ENCODE measurements at regions not wholly inside any gene's neighbourhood (a gene's known extent, or its start where the extent isn't known, plus 50 kb on each side); places are given as distances from the start of the nearest gene placed in this dataset.
"Not testable (repeated sequence)": the region's sequence is repeated elsewhere in the genome, so short reads cannot be mapped to it uniquely, and the experiment has no call there.

DNA sequence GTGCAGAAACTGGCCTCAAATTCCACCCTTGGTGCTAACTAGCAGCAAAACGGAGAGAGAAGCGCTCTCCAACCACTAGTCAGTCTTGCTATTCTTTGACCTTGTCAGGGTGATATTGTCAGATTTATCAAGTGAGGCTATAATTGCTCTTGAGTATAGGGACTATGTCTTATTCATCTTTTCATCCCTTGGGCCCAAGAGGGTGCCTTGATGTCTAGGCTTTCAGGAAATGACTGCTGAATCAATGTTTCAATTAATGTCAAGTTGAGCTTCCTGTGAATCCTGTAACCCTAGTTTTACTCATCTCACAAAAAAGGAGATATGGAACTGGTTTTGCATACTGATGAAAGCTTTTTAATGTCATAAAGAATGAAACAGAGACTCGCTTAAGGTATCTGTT lies 701.3 kb downstream of the EDEM1 start:
- H3K27me3 Mint-ChIP-seq = no peaks in the 10 kb centered on the region
- no peaks in the 10 kb centered on the region for H3K4me1 Mint-ChIP-seq (ENCODE audit: low read depth in 2 of 2)

DNA sequence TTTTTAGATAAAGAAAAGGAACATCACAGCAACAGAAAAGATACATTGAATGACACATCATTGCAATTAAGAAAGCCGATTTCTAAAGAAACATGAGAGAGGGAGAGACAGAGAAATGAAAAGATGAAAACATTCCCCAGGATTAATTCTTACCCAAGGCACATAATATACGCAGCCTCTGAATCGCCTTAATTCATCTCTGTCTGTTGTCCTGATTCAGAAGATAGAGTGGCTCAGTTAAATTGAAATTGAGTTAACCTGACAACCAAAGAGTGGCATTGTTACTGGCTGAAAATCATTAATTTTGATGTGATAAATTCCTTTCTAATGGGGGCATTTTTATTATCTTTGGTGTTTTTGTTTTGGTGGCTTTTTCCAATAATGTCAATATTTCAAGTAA lies 701.9 kb downstream of the EDEM1 start:
- no peak overlapping the region for H3K27ac Mint-ChIP-seq
- ATAC-seq (no peak), DNase-seq (ENCODE audit: low spot score) (no peak)
- no peaks in the 10 kb centered on the region for H3K4me1 Mint-ChIP-seq (ENCODE audit: low read depth in 2 of 2)
- H3K9me3 Mint-ChIP-seq = peaks cover 5% of the 10 kb centered on the region
- H3K36me3 Mint-ChIP-seq = no peaks in the 10 kb centered on the region
- H3K4me3 Mint-ChIP-seq = no peak overlapping the region
- no peaks in the 10 kb centered on the region for H3K27me3 Mint-ChIP-seq

More for the DNA sequence above, 701.3 kb downstream of the EDEM1 start:
- no peaks in the 10 kb centered on the region for H3K36me3 Mint-ChIP-seq
- DNase-seq (ENCODE audit: low spot score) (no peak), ATAC-seq (no peak)
- no peak overlapping the region for H3K27ac Mint-ChIP-seq
- no peak overlapping the region for H3K4me3 Mint-ChIP-seq
- peaks cover 5% of the 10 kb centered on the region for H3K9me3 Mint-ChIP-seq

DNA sequence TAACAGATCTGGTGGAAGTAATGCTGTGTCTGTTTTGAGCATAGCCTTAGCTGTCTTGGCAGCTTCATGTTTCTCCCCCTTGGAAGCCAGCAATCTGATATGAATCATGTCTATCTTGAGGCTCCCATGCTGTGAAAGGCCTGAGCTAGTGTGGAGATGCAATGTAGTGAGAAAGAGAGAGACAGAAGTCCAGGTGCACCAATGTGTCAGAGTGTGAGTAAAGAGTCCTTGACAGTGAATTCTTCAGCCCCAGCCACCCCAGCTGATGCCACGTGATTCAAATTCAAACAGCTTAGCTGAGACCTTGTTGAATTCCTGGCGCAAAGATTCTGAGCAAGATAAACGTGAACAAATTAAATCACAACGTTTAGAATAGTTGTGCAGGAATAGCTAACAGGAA lies 704.2 kb downstream of the EDEM1 start:
- H3K9me3 Mint-ChIP-seq = peaks cover 8% of the 10 kb centered on the region
- DNase-seq (ENCODE audit: low spot score) = no peak
- H3K27me3 Mint-ChIP-seq = no peaks in the 10 kb centered on the region
- no peak overlapping the region for H3K27ac Mint-ChIP-seq
- no peaks in the 10 kb centered on the region for H3K4me1 Mint-ChIP-seq (ENCODE audit: low read depth in 2 of 2)
- H3K36me3 Mint-ChIP-seq = no peaks in the 10 kb centered on the region
- ATAC-seq = no peak
- no peak overlapping the region for H3K4me3 Mint-ChIP-seq

DNA sequence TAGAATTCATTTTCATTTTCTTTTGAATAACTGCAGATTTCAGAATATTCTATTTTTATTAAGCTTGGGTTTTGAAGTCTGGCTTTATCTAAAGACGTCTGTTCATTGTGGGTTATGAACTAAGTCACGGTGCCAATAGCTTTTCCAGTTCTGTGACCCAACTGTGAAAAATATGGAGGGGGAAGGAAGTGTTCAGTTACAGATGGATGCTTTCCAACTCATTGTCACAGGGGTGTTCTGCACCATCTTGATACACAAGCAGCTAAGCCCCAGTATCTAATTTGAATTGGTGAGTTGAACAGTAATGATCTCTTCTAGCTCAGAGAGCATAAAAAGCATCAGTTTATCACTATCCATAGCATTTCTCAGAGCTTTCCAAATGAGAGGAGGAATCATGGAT lies 710.6 kb downstream of the EDEM1 start:
- no peaks in the 10 kb centered on the region for H3K4me1 Mint-ChIP-seq (ENCODE audit: low read depth in 2 of 2)

GRCh38 chr3:5899014-5899761 lies 711.7 kb downstream of the EDEM1 start:
- ATAC-seq (no peak), DNase-seq (ENCODE audit: low spot score) (no peak)
- Mint-ChIP-seq H3K4me3 (no peak overlapping the region), H3K36me3 (no peaks in the 10 kb centered on the region), H3K9me3 (peaks cover 18% of the 10 kb centered on the region), H3K4me1 (ENCODE audit: low read depth in 2 of 2) (no peaks in the 10 kb centered on the region), H3K27ac (no peak overlapping the region), H3K27me3 (no peaks in the 10 kb centered on the region)

More for the DNA sequence above, 710.6 kb downstream of the EDEM1 start:
- Mint-ChIP-seq H3K4me3 (no peak overlapping the region), H3K27me3 (no peaks in the 10 kb centered on the region), H3K27ac (no peak overlapping the region), H3K36me3 (no peaks in the 10 kb centered on the region), H3K9me3 (peaks cover 16% of the 10 kb centered on the region)
- no peak for ATAC-seq
- no peak for DNase-seq (ENCODE audit: low spot score)

DNA sequence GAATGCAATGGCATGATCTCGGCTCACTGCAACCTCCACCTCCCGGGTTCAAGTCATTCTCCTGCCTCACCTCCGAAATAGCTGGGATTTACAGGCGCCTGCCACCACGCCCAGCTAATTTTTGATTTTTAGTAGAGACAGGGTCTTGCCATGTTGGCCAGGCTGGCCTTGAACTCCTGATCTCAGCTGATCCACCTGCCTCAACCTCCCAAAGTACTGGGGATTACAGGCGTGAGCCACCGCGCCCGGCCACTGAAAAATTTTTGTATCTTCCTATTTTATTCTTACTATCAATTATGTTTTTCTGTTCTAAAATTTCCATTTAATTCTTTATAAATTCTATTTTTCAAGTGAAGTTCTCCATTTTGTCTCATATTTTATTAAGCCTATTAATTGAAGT lies 730.4 kb downstream of the EDEM1 start:
- H3K4me1 Mint-ChIP-seq (ENCODE audit: low read depth in 2 of 2) = no peaks in the 10 kb centered on the region
- H3K4me3 Mint-ChIP-seq = no peak overlapping the region
- ATAC-seq (no peak), DNase-seq (ENCODE audit: low spot score) (no peak)
- no peaks in the 10 kb centered on the region for H3K36me3 Mint-ChIP-seq
- H3K9me3 Mint-ChIP-seq = peaks cover 8% of the 10 kb centered on the region
- no peak overlapping the region for H3K27ac Mint-ChIP-seq
- H3K27me3 Mint-ChIP-seq = no peaks in the 10 kb centered on the region

DNA sequence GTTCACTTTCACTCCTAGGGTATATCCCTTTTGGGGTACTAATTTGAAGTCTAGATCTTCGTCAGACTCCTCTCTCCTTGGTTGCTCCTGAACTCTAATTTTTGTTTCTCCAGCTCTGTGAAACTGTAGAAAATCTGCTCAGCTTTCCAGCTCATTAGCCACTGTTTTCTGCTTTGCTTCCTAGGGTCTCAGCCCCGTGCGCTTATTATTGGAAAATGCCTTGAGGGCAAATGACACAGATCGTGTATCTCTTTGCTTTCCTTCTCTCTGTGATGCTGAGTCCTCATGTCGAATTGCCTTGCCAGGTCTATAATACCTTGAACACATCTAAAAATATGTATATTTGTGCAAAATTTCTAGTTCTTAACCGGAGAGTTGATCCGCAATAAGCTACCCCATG lies 731.1 kb downstream of the EDEM1 start:
- H3K4me1 Mint-ChIP-seq (ENCODE audit: low read depth in 2 of 2) = no peaks in the 10 kb centered on the region
- no peaks in the 10 kb centered on the region for H3K27me3 Mint-ChIP-seq
- DNase-seq (ENCODE audit: low spot score) (no peak), ATAC-seq (no peak)
- H3K4me3 Mint-ChIP-seq = no peak overlapping the region
- no peaks in the 10 kb centered on the region for H3K36me3 Mint-ChIP-seq
- H3K27ac Mint-ChIP-seq = no peak overlapping the region
- H3K9me3 Mint-ChIP-seq = peaks cover 15% of the 10 kb centered on the region

- no peaks in the 10 kb centered on the region for H3K4me1 Mint-ChIP-seq (ENCODE audit: low read depth in 2 of 2)
- H3K27me3 Mint-ChIP-seq = no peaks in the 10 kb centered on the region
- H3K4me3 Mint-ChIP-seq = no peak overlapping the region
- peaks cover 2% of the 10 kb centered on the region for H3K9me3 Mint-ChIP-seq
- DNase-seq (ENCODE audit: low spot score) = no peak
- no peak for ATAC-seq
- H3K27ac Mint-ChIP-seq = no peak overlapping the region
- no peaks in the 10 kb centered on the region for H3K36me3 Mint-ChIP-seq
These were observed 741.5 kb downstream of the EDEM1 start for GRCh38 chr3:5929027-5929426.

DNA sequence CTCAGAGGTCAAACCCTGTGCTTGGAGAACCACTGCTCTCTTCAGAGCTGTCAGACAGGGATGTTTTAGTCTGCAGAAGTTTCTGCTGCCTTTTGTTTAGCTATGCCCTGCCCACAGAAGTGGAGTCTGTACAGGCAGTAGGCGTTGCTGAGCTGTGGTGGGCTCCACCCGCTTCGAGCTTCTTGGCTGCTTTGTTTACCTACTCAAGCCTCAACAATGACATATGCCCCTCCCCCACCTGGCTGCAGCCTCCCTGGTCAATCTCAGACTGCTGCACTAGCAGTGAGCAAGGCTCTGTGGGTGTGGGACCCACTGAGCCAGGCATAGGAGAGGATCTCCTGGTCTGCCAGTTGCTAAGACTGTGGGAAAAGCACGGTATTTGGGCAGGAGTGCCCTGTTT lies 756.6 kb downstream of the EDEM1 start:
- H3K27ac Mint-ChIP-seq; H3K27me3 Mint-ChIP-seq; H3K36me3 Mint-ChIP-seq; H3K4me3 Mint-ChIP-seq; ATAC-seq; DNase-seq (ENCODE audit: low spot score); H3K4me1 Mint-ChIP-seq (ENCODE audit: low read depth in 2 of 2): not testable (repeated sequence)
- peaks cover 14% of the 10 kb centered on the region for H3K9me3 Mint-ChIP-seq

- DNase-seq (ENCODE audit: low spot score) (no peak), ATAC-seq (no peak)
- no peaks in the 10 kb centered on the region for H3K4me1 Mint-ChIP-seq (ENCODE audit: low read depth in 2 of 2)
- peaks cover 3% of the 10 kb centered on the region for H3K9me3 Mint-ChIP-seq
- no peak overlapping the region for H3K27ac Mint-ChIP-seq
- H3K27me3 Mint-ChIP-seq = no peaks in the 10 kb centered on the region
- H3K36me3 Mint-ChIP-seq = no peaks in the 10 kb centered on the region
- H3K4me3 Mint-ChIP-seq = no peak overlapping the region
These were observed 760.6 kb downstream of the EDEM1 start for GRCh38 chr3:5948084-5948483.

- H3K27me3 Mint-ChIP-seq = no peaks in the 10 kb centered on the region
- no peak for DNase-seq (ENCODE audit: low spot score)
- H3K4me1 Mint-ChIP-seq (ENCODE audit: low read depth in 2 of 2) = no peaks in the 10 kb centered on the region
- no peaks in the 10 kb centered on the region for H3K36me3 Mint-ChIP-seq
- ATAC-seq = no peak
- H3K27ac Mint-ChIP-seq = no peak overlapping the region
- H3K4me3 Mint-ChIP-seq = no peak overlapping the region
- peaks cover 11% of the 10 kb centered on the region for H3K9me3 Mint-ChIP-seq
These were observed 763.5 kb downstream of the EDEM1 start for GRCh38 chr3:5951026-5951425.

GRCh38 chr3:5972586-5972985 lies 785.1 kb downstream of the EDEM1 start:
- Mint-ChIP-seq H3K4me3 (no peak overlapping the region), H3K9me3 (peaks cover 16% of the 10 kb centered on the region)
- no peak for ATAC-seq

GRCh38 chr3:5974630-5975322 lies 787.3 kb downstream of the EDEM1 start:
- Mint-ChIP-seq H3K27me3 (no peaks in the 10 kb centered on the region), H3K27ac (no peak overlapping the region)
- DNase-seq (ENCODE audit: low spot score) = no peak

More at GRCh38 chr3:5972586-5972985, 785.1 kb downstream of the EDEM1 start:
- Mint-ChIP-seq H3K4me1 (ENCODE audit: low read depth in 2 of 2) (no peaks in the 10 kb centered on the region), H3K36me3 (no peaks in the 10 kb centered on the region), H3K27ac (no peak overlapping the region), H3K27me3 (no peaks in the 10 kb centered on the region)
- DNase-seq (ENCODE audit: low spot score) = no peak

DNA sequence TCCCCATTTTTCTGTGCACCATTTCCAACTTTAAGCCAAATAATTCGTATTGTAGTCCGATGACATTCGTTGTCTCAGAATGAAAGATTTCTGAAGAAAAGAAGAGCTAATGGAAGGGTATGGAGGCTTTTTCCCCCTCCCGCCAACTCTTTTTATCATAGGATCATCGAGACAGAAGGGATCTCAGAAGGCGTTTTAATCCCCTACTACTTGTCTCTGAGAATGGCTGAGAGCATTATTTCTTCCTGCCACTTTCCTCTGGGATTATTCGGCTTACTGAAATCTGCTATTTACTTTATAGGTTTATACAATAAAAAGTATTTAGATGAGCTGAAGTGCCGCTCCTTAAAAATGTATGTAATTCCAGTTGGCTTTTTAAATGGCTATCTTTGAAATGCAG lies 789.8 kb downstream of the EDEM1 start:
- Mint-ChIP-seq H3K27me3 (no peaks in the 10 kb centered on the region), H3K4me3 (no peak overlapping the region), H3K27ac (no peak overlapping the region), H3K4me1 (ENCODE audit: low read depth in 2 of 2) (no peaks in the 10 kb centered on the region), H3K36me3 (no peaks in the 10 kb centered on the region), H3K9me3 (peaks cover 15% of the 10 kb centered on the region)
- no peak for ATAC-seq
- DNase-seq (ENCODE audit: low spot score) = no peak

More at GRCh38 chr3:5974630-5975322, 787.3 kb downstream of the EDEM1 start:
- Mint-ChIP-seq H3K4me3 (no peak overlapping the region), H3K4me1 (ENCODE audit: low read depth in 2 of 2) (no peaks in the 10 kb centered on the region), H3K36me3 (no peaks in the 10 kb centered on the region), H3K9me3 (peaks cover 6% of the 10 kb centered on the region)
- ATAC-seq = no peak

All from natural killer cell treated with Interleukin-12 subunit alpha and Interleukin-12 subunit beta and Interleukin-15 and Interleukin-18, amount 100 ng/mL, for 72 hours (primary cell).